NT2/D1 (cell line): ENCODE measurements at regions not wholly inside any gene's neighbourhood (a gene's known extent, or its start where the extent isn't known, plus 50 kb on each side); places are given as distances from the start of the nearest gene placed in this dataset.

Experiments used
- YY1 ChIP-seq: IDR thresholded peaks from 2 replicates; pipeline ENCODE4 v1.6.1; 2011; ENCODE audit not compliant: insufficient read length, insufficient read depth
- ZNF274 ChIP-seq: IDR thresholded peaks from 2 replicates; pipeline ENCODE4 v1.6.1; 2011; ENCODE audit warnings: mild to moderate bottlenecking, low read depth, low read length

DNA sequence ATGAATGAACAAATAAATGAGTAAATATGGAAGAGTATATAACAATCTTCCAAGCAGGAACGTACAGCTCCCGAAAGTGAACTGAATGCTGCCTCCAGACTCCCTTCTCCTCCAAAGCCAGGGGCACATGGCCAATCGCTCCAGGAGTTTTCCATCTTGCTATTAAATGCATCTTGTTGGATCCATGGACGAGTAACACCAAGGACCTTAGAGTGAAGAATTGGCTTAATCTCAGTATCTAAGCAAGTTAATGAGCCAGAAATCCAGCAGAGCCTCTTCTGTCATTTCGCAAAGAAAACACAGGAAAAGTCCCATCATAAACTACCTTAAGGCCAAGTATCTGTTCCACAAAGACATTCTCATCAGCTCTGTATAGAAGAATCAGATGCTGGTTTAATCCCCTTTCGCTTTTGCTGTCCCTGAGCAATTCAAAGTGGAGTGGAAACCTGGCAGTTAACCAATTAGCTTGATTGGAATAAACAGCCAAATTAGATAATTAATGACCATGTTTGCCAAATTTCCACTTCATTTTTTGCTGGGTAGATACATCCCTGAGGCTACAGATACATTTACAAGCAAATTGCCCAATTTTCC lies 116.0 kb downstream of the MIS18A start:
- TF ChIP-seq YY1 (no peak), ZNF274 (no peak)
